GM23338 (cell line): ENCODE measurements at regions not wholly inside any gene's neighbourhood (a gene's known extent, or its start where the extent isn't known, plus 50 kb on each side); places are given as distances from the start of the nearest gene placed in this dataset.

Experiments used
- ATAC-seq: fragments of 200-7000 bp; cut with Tn5 transposase; 3 replicates; pipeline ENCODE4 v1.9.1; 2020
- DNase-seq: peaks from one replicate; pipeline ENCODE4 v3.0.0-alpha.2; 2015; ENCODE audit warnings: low spot score
- H2AFZ ChIP-seq: fragments of 200-600 bp; sonication (generic); 2 replicates; pipeline ENCODE4 v1.8.0; 2016; ENCODE audit warnings: antibody characterized with exemption, mild to moderate bottlenecking, moderate library complexity
- H3F3A ChIP-seq: fragments of 200-600 bp; sonication (generic); replicated peaks from 2 replicates; pipeline ENCODE4 v1.8.0; 2017; ENCODE audit warnings: antibody characterized with exemption, mixed run types, low read depth
- H3K27ac ChIP-seq: fragments of 200-600 bp; sonication (generic); 2 replicates; pipeline ENCODE4 v1.6.1; 2016; ENCODE audit warnings: low read depth
- H3K27me3 ChIP-seq: fragments of 200-600 bp; sonication (generic); 2 replicates; pipeline ENCODE4 v1.8.0; 2016; ENCODE audit warnings: mild to moderate bottlenecking, mixed run types, moderate library complexity; ENCODE audit not compliant: insufficient read depth
- H3K36me3 ChIP-seq: fragments of 200-600 bp; sonication (generic); 2 replicates; pipeline ENCODE4 v1.8.0; 2016; ENCODE audit warnings: mild to moderate bottlenecking; ENCODE audit not compliant: insufficient read depth
- H3K4me1 ChIP-seq: fragments of 200-600 bp; sonication (generic); 2 replicates; pipeline ENCODE4 v1.8.0; 2016; ENCODE audit warnings: mild to moderate bottlenecking, moderate library complexity; ENCODE audit not compliant: insufficient read depth
- H3K4me2 ChIP-seq: fragments of 200-600 bp; sonication (generic); 2 replicates; pipeline ENCODE4 v1.7.1; 2017; ENCODE audit warnings: mixed run types
- H3K4me3 ChIP-seq: fragments of 200-600 bp; sonication (generic); 2 replicates; pipeline ENCODE4 v1.6.1; 2016; ENCODE audit warnings: mixed run types
- H3K79me2 ChIP-seq: fragments of 200-600 bp; sonication (generic); replicated peaks from 2 replicates; pipeline ENCODE4 v1.8.0; 2017; ENCODE audit warnings: mild to moderate bottlenecking; ENCODE audit not compliant: insufficient read depth
- H3K9me2 ChIP-seq: fragments of 200-600 bp; sonication (generic); 2 replicates; pipeline ENCODE4 v1.8.0; 2017; ENCODE audit not compliant: insufficient read depth
- H4K20me1 ChIP-seq: fragments of 200-600 bp; sonication (generic); replicated peaks from 2 replicates; pipeline ENCODE4 v1.8.0; 2017; ENCODE audit warnings: mild to moderate bottlenecking; ENCODE audit not compliant: insufficient read depth
- H3K27ac Mint-ChIP-seq: 2 replicates; pipeline ENCODE4 v1.8.0; 2020; ENCODE audit warnings: inconsistent platforms, mild to moderate bottlenecking, moderate library complexity, mixed read lengths
- H3K27me3 Mint-ChIP-seq: 3 replicates; pipeline ENCODE4 v1.8.0; 2022; ENCODE audit warnings: low read depth, mild to moderate bottlenecking, moderate library complexity, mixed read lengths, inconsistent platforms; ENCODE audit not compliant: insufficient read depth, poor library complexity
- H3K36me3 Mint-ChIP-seq: 3 replicates; pipeline ENCODE4 v1.8.0; 2021; ENCODE audit warnings: low read depth, mild to moderate bottlenecking, inconsistent platforms, moderate library complexity, mixed read lengths
- H3K4me1 Mint-ChIP-seq: 3 replicates; pipeline ENCODE4 v1.8.0; 2020; ENCODE audit warnings: mild to moderate bottlenecking, inconsistent platforms, mixed read lengths
- H3K4me3 Mint-ChIP-seq: 3 replicates; pipeline ENCODE4 v1.8.0; 2021; ENCODE audit warnings: moderate library complexity, mild to moderate bottlenecking, inconsistent platforms, mixed read lengths
- H3K9me3 Mint-ChIP-seq: 3 replicates; pipeline ENCODE4 v1.8.0; 2020; ENCODE audit warnings: moderate library complexity, mild to moderate bottlenecking, inconsistent platforms, mixed read lengths
- CREB1 ChIP-seq: fragments of 250-450 bp; sonication (Bioruptor Pico); IDR thresholded peaks from 2 replicates; pipeline ENCODE4 v1.5.0; 2020; ENCODE audit warnings: low read depth, mild to moderate bottlenecking, moderate library complexity
- CTCF ChIP-seq, 2 experiments: fragments of 200-600 bp in 1 of 2; sonication (generic) in 1 of 2; conservative IDR thresholded peaks; 2 replicates each; pipeline versions ENCODE4 v1.5.1 to v1.6.1; 2016 to 2017; ENCODE audit warnings: antibody characterized with exemption in 2 of 2, low read depth in 2 of 2, mild to moderate bottlenecking in 2 of 2, moderate library complexity in 1 of 2
- ETS1 ChIP-seq: IDR thresholded peaks from 2 replicates; pipeline ENCODE4 v1.6.1; 2016; ENCODE audit warnings: antibody characterized with exemption
- EZH2 ChIP-seq: fragments of 200-600 bp; sonication (generic); IDR thresholded peaks from one replicate; pipeline ENCODE4 v1.8.0; 2017; ENCODE audit warnings: antibody characterized with exemption, mild to moderate bottlenecking, low read depth; ENCODE audit not compliant: unreplicated experiment
- EZH2phosphoT487 ChIP-seq: fragments of 200-600 bp; sonication (generic); IDR thresholded peaks from one replicate; pipeline ENCODE4 v1.8.1; 2018; ENCODE audit warnings: antibody characterized with exemption; ENCODE audit not compliant: unreplicated experiment
- JUNB ChIP-seq: IDR thresholded peaks from one replicate; pipeline ENCODE4 v1.6.1; 2016; ENCODE audit warnings: antibody characterized with exemption; ENCODE audit not compliant: unreplicated experiment
- NANOG ChIP-seq: IDR thresholded peaks from 2 replicates; pipeline ENCODE4 v1.6.1; 2016; ENCODE audit warnings: antibody characterized with exemption, borderline replicate concordance
- POLR2AphosphoS5 ChIP-seq: IDR thresholded peaks from 2 replicates; pipeline ENCODE4 v1.6.1; 2016; ENCODE audit warnings: antibody characterized with exemption, low read depth
- REST ChIP-seq: IDR thresholded peaks from one replicate; pipeline ENCODE4 v1.6.1; 2018; ENCODE audit warnings: antibody characterized with exemption; ENCODE audit not compliant: unreplicated experiment
- STAT1 ChIP-seq: IDR thresholded peaks from one replicate; pipeline ENCODE4 v1.6.1; 2016; ENCODE audit warnings: antibody characterized with exemption; ENCODE audit not compliant: unreplicated experiment
- ZNF114 ChIP-seq: fragments of 250-450 bp; sonication (Bioruptor Pico); IDR thresholded peaks from 2 replicates; pipeline ENCODE4 v1.5.0; 2020; ENCODE audit warnings: mild to moderate bottlenecking, moderate library complexity
- ZNF331 ChIP-seq: fragments of 250-450 bp; sonication (Bioruptor Pico); IDR thresholded peaks from 2 replicates; pipeline ENCODE4 v1.5.0; 2020; ENCODE audit warnings: low read depth, mild to moderate bottlenecking, moderate library complexity
- ZNF462 ChIP-seq: fragments of 250-450 bp; sonication (Bioruptor Pico); IDR thresholded peaks from 2 replicates; pipeline ENCODE4 v1.5.0; 2020; ENCODE audit warnings: mild to moderate bottlenecking, moderate library complexity

GRCh38 chr18:61187971-61188370 is 145.3 kb upstream of the CDH20 start:
- Histone ChIP-seq H3K79me2 (no peaks in the 10 kb centered on the region), H3K27me3 (no peaks in the 10 kb centered on the region), H3F3A (no peaks in the 10 kb centered on the region), H3K4me3 (no peak overlapping the region), H3K36me3 (no peaks in the 10 kb centered on the region), H2AFZ (no peak overlapping the region), H3K27ac (no peak overlapping the region), H3K4me2 (no peak overlapping the region), H3K4me1 (no peaks in the 10 kb centered on the region), H4K20me1 (no peaks in the 10 kb centered on the region), H3K9me2 (peaks cover 4% of the 10 kb centered on the region; the same call in 1 of the 2 replicates)
- H3K27me3 Mint-ChIP-seq, result no peaks in the 10 kb centered on the region
- H3K4me3 Mint-ChIP-seq, result no peak overlapping the region
- H3K9me3 Mint-ChIP-seq, result no peaks in the 10 kb centered on the region
- ATAC-seq (no peak), DNase-seq (no peak)
- H3K36me3 Mint-ChIP-seq, result no peaks in the 10 kb centered on the region
- TF ChIP-seq ZNF331, result no peak
- TF ChIP-seq ZNF114 (CRISPR knock-in tag), result no peak
- TF ChIP-seq POLR2AphosphoS5, result no peak
- no peak for TF ChIP-seq CTCF (conservative IDR thresholded peaks at IDR 0.05; ENCODE audit: low read depth in 2 of 2)
- no peak for TF ChIP-seq REST
- TF ChIP-seq ZNF462, result no peak
- TF ChIP-seq EZH2, result no peak
- no peak for TF ChIP-seq ETS1
- no peak for TF ChIP-seq NANOG
- TF ChIP-seq STAT1, result no peak
- TF ChIP-seq CREB1, result no peak
- no peak for TF ChIP-seq JUNB
- TF ChIP-seq EZH2phosphoT487, result no peak
- no peaks in the 10 kb centered on the region for H3K4me1 Mint-ChIP-seq
- no peak overlapping the region for H3K27ac Mint-ChIP-seq
